NCI-H1417 treated with DMSO at 0.1 percent for 48 hours (cell line): ENCODE measurements at regions not wholly inside any gene's neighbourhood (a gene's known extent, or its start where the extent isn't known, plus 50 kb on each side); places are given as distances from the start of the nearest gene placed in this dataset.

Source experiments
- DNase-seq: peaks from one replicate; lab custom pipeline; 2025; lab: John Stamatoyannopoulos, UW

DNA sequence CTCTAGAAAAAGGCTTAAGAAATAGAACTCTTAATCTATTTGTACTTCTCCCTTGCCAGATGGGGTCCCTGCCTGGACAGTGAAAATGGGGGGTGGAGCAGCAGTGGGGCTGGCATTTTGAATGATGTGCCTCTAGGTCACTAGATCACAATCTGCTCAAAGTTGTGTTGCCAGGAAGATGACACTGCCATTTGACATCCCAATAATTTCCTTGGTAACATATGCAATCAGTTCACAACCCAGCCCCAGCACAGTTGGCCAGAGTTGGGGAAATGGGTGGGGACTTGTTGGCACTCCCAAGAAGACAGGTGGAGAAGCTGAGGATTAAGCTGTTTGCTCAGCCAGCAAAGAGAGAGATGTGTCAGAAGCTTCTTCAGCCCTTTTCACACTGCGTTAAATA, 558.3 kb upstream of the KLHL29 start:
- no peak for DNase-seq

DNA sequence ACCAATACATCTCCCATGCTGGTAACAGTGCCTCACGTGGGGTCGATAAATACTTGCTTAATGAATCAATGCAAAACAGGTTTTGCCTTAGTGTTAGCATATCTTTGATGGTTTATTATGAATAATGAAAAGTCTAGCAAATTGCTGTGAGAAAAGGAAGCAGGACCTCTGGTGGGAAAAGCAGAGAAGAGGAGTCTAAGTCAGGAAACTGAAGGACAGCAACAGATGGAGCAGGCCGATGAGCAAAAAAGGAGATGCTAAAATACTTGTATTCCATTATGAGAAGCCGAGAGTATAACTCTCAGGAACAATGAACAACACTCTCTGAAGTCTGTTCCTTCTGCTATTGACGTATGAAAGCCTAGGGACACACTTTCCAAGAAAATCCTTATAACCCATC, 555.2 kb upstream of the KLHL29 start:
- DNase-seq: no peak

DNA sequence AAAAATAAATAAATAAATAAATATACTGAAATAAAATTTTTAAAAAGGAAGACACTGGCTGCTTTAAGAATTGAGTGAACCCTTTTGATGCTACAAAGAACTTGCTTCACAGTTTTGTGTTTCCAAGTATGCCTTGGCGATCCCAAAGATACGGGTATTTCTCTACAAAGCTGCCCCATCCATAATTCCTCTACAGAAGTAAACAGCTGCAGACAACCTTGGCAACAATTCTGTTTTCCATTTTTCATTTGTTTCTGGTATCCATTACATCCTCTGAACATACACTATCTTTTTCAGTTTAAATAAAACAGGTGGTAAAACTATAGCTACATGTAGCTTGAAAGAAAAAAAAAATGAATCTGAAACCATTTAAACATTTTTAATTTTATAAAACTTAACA, 552.8 kb upstream of the KLHL29 start:
- no peak for DNase-seq

DNA sequence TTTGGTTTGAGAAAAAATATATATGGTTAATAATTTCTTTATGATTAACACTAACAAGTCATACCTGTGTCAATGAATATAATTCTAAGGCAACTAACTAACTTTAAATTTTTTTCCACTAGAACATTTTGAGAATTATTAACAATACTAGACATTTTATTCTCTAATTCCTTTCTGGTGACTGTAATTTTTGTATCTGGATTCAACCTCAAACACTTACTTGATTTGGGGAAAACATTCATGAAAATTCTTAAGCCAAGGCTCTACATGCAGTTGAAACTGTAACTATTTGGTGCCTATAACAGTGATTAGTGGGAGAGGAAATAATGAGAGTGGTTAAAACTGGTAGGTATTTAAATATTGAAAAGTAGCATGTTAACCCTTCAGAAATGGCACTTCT, 546.5 kb upstream of the KLHL29 start:
- DNase-seq: no peak

DNA sequence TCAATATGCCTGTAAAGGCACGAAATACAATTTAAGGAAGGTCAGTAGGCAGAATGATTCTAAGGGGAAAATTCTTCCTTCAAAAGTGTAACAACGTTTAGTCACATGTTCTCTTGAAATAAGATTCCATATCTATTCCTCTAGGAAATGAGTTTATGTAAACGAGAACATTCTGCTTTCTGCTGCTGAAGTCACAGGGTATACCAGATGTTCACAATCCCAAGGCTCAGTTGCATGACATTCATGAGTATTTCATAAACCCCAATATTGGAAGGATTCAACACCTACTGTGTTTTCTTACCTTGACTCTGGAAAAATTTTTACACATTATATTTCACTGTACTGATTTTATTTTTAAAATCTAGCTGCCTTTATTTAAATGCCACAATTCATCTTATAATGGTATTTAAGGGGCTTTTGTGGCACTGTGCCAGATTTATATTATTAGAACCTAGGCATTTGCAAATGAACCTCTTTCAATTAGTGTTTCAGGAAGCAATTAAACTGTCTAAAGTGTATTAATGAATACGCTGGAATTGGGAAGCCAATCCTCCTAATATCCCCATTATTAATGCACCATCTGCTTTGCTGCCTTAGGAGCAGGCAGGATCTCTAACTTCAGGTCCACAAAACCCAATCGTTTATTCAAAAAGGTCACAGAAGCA, 542.6 kb upstream of the KLHL29 start:
- no peak for DNase-seq

DNA sequence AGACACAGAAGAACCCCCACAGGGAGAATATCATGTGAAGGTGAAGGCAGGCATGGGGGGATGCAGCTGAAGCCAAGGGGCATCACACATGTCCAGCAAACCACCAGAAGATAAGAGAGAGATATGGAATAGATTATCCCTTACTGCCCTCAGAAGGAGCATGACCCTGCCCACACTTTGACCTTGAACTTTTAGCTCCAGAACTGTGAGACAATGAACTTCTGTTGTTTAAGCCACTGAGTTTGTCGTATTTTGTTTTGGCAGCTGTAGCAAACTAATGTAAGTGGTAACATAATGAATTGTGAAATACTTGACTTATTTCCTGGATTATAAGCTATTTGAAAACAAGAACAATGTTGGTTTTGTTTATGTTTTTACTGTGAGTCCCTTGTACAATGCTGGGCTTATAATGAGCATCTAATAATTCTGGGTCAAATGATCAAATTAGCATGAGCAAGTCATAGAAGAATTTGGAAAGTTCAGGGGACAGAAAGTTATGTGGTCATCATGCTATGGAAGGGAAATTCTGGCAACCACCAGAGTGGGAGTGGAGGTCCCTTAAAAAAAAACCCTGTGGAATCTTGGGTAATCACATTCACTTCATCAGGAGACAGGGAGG, 541.0 kb upstream of the KLHL29 start:
- no peak for DNase-seq

DNA sequence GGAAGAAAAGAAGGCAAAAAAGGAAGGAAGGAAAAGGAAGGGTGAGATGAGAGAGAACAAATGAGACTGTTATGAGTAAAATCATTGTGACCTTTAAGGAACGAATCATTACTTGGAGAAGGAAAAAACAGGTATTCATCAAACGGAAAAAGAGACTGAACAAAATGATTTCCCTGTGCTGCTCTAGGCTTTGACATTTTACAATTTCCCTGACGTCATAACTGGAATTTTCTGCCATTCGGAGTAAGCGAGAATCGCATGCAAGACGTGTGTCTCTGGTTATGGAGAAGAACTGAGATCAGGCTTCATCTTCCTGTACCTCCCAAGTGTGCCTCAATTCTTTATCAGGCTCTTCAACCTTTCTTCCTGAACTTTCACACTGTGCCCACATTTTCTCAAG, 534.7 kb upstream of the KLHL29 start:
- no peak for DNase-seq

DNA sequence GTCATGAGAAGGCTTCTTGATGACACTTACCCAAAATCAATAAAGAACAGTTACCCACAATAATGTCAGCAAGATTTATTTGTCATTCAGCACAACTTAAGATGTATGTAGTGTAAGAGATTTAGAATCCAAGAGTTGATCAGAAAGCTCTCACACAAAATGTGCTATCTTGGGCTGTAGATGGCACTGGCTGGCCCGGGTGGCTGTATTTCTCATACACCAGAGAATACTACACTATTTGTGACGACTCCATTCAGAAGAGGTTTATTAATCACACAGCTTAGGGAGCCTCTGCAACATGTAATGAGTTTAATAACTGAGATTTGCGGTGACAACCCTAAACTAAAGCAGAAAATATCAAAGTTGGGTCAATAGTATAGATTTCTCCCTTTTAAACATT, 530.4 kb upstream of the KLHL29 start:
- DNase-seq: no peak

DNA sequence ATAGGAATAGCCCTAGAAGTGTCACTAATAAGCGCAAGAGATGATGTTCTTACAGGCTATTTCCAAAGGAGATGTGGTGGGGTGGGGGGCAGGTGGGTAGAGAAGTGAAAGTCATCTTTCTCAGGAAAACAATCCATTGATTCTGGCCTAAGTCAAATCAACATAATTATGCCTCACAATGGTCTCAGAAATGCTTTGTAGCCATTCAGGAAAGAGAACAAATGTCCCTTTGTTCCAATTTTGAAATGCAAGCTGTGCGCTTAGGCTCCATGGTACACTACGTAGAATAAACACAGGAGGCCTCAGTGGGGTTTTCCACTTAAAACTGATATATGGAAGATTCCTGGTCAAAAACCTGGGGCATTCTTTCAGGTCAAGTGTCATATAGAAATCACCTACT, 529.9 kb upstream of the KLHL29 start:
- DNase-seq: no peak

DNA sequence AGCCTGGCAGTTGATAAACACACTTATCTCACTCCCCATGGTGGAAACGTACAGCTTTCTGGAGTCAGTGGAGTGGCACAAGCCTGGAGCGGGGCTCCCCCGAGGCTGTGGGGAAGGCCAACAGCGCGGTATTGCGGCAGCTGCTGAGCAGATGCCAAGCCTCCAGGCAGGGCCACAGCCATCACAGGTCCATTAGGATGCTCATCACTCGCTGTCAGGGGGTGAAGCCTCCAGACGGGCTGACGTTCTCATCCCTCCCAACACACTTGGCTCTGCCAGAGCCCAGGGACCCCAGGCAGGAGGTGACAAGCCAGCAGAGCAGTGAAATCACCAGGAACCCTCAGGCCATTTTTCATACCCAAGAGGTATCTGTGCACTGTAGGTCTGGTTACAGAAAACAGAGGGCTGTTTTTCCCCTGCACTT, 529.2 kb upstream of the KLHL29 start:
- DNase-seq: no peak

DNA sequence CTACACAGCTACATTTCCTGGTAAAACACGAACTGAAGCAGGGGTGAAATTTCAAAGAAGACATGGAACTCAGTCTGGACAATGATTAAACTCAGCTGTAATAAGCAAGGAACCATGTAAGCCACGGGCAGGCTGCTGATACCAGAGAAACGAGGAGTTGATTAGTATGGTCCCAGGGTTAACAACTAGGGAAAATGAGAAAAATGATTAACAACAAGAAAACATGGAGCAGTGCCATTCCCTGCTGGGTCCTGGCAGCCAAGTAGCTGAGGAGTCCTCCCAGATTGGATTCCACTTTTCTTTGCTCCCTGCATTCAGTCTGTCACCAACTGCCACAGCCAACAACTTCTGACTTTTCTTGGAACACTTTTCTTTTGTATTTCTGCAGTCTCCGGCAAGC, 517.0 kb upstream of the KLHL29 start:
- DNase-seq: no peak

DNA sequence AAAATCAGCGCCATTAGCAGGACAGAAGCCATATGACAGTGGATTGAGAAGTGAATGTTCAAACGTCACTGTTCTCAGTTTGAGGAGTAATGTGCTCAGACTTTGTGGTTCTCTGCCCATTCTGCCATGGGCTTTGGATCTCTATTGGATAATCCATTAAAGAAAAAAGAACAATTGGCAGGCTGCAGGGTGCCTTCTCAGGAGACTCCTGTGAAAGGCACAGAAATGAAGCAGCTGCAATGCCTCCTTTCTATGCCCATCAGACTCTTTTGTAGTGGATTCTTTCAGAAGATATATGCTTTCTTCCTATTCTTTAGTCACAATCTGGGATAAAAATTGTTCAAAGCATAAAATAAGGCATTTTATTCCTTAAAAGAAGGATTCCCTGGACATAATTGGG, 506.9 kb upstream of the KLHL29 start:
- DNase-seq: no peak

DNA sequence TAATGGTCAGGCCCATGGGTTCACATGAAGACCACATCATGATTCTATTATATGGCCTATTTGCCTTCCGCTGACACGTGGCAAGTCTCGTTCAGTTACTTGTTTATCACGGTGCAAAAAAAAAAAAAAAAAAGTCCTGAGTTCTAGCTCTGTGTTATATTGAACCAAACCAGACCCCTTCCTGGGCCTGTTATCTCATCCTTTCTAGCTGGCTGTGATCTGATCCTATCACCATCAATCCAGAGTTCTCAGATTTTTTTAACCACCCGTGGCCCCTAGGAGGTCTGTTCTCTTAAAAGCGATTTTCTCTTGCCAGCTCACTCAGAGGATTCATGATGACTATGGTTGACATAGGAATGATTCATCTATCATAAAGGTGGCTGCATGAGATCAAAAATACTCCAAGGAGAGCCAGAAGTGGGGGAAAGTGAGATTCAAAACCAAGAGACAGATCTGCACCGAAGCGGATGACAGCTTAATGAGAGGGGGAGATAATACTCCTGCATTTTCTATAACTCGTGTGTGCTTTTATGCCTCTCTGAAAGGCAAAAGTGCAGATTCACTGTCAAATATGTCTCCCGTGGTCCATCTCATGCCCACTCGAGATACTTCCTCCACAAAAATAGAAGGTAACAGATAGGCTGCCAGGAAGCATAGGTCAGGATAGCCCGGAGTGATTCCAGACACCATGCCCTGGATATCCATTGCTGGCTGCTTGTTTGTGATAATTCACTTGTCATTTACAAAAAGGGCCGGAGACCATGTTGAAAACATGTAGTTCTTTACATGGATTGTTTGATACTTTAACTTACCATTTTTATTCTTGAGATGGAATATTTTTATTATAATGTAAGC, 505.7 kb upstream of the KLHL29 start:
- no peak for DNase-seq

DNA sequence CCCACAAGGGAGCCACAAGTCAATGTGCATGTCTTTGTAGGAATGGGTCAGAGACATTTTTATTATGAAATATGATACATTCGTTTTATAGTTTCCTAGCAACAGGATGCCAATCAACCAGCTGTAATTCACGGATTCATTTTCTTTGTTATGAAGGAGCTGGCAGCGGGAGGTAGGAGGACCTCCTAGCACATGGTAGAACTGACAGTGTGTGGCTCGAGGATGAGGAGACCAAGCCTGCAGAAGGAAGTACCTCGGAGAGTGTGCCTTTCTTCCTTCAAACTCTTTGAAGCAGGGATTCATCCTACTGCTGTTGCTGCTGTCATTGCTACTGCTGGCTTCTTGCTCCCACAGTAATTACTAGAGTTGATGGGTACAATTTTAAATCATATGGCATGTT, 504.8 kb upstream of the KLHL29 start:
- no peak for DNase-seq

DNA sequence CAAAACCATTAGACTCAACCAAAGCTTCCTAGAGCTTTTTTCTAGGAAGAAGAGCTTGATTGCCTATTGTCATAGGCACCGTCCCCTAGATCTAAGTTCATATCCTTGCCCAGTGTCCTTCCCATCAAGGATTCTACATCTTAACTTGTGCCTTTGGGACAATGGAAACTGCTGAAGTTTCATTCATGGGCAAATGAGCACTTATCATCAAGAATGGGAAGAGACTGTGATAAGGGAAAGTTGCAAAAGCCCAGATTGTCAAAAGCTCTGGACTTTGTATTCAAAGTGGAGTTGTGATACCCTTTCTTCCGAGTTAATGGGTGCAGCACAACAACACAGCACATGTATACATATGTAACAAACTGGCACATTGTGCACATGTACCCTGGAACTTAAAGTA, 503.0 kb upstream of the KLHL29 start:
- DNase-seq: no peak

DNA sequence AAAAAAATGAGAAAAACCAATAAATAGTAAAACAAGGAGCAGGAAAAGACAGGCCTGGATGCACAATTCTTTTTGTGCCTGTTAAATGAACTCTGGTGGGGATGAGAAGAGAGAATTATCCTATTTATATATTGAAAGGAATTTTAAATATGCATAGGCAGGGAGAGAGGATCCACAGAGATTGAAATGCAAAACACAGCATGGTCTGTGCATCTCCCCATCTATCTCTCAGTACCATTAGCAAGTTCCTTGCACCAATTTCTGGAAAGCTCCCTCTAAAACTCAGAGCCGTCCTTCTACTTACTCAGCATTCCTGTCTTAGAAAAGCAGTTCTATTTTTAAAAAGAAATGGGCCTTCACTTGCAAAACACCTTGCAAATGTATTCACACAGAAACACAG, 502.3 kb upstream of the KLHL29 start:
- no peak for DNase-seq

DNA sequence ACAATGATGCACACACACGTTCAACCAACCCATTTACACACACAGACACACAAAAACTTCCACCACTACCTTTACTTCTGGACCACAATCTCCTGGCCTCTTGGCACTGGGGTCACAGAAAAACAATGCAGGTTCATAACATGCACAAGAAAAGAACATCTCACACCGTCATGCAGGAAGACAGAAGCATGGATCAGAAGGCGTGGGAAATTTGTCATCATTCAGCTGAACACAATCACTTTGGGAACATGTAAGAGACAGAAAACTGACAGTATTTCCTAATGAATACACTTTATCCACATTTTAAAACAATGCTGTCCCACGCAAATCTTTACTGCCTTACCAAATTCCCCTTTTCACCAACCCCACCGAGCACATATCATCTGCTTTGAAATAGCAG, 501.9 kb upstream of the KLHL29 start:
- DNase-seq: no peak

DNA sequence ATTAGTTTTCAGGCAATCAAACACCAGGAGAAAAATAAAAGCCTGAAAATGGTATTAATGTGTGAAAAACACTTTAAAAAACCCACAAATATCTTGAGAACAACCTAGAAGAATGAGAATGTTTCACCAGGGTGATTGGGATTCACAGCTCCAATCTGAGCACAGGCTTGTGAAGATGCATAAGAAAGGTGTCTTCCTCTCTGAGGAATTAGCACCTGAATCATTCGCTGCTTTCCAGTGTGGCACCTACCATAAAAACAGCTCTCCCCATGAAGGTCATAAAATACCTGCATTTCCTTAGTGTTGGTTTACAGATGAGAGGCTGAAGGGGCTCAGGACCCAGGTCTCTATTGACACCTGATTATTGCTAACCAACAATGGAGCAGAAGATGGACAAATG, 499.7 kb upstream of the KLHL29 start:
- DNase-seq: no peak

DNA sequence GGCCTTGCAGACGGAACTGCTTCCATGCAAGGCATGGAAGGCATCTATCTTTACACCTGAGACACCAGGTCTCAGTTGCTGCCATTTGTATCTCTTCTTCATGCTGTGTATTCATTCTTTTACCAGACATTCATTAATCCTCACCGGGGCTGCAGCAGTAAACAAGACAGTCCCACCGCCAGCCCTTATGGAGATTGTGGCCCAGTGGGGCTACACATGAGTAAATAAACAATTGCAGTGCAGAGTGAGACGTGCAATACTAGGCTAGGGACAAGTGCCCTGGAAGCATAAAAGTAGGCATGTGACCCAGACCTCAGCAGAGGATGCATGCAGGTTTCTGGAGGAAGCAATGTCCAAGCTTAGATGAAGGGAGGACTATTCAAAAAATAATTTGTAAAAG, 497.6 kb upstream of the KLHL29 start:
- DNase-seq: no peak

DNA sequence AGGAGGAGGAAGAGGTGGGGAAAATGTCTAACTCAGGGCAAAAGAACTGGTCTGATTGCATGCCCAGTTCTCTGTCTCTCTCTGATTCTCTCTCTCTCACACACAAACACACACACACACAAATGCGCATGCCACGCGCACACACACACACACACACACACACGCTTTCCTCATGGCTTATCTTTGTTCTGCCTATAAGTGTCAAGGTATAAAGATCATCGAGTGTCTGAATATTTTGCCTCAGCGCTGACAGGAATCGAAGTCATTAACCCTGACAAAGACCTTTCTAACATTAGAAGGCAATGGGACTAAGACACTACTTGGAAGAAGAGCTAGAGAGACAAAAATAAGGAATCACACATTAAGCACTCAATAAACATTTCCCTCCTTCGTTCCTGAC, 497.1 kb upstream of the KLHL29 start:
- DNase-seq: no peak

DNA sequence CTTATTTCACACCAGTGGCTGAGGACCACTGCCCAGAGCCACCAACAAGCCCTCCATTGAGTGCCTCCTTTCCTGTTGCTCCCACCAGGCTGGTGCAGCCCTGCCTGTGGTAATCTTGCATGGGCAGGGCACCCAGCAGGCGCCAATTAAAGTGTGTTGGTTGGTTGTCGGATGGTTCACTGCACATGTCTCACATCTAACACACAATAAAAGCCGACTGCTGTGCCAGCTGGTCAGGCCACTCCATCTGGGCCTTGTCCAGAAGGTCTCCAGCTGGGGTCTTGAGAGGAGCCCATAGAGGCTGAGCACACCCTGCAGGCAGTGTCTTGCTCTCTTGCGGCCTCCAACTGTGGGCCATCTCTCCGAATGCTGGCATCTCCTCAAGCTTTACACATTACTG, 494.8 kb upstream of the KLHL29 start:
- DNase-seq: no peak

DNA sequence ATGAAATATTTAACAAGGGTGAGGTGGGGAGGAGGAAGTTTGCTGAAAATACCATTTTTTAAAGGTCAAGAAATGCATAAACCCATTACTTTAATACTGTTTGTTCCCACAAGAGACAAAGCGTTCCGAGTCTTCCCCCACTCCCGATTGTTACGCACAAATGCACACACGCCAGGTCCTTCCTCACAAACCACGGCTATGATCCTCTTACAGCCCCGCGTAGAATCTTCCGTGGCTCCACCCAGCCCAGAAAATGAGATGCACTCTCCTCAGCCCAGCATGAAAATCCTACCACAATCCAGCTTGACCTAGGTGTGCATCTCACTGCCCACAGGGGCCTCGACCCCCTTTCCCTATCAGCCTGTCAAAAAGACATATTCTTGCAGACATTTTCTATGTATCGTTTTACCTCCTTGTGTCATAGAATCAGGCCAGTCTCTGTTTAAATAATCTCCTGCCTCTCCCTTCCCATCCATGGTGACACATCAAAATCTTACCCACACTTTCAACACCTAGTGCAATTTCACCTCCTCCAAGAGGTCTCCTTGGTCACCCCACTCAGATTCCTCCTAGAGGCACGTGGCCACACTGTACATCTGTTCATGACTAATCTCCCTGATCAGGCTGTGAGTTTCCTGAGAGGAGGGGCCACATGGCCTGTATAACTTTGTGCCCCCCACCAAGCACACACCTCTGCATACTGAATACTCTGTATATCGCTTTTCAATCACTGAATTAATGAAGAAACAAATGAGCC, 491.0 kb upstream of the KLHL29 start:
- DNase-seq: no peak

DNA sequence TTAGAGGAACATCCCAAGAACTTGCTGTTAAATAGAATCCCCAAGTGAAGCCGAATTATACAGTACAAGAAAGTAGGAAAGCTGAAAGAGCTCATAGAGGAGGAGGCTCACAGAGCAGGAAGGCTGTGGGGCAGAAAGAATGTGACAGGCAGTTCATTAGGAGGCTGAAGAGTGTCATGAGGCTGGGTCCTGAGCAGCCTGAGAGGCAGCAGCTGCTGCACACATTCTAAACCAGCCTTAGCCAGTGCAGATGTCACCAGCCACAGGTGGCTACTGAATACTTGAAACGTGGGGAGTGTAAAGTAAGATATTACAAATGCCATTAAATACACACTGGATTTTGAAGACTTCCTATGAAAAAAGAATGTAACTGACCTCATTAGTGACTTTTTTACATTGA, 490.2 kb upstream of the KLHL29 start:
- DNase-seq: no peak
